GM12878 (cell line): ENCODE measurements at regions not wholly inside any gene's neighbourhood (a gene's known extent, or its start where the extent isn't known, plus 50 kb on each side); places are given as distances from the start of the nearest gene placed in this dataset.

Experiments used
- ATAC-seq: fragments of 200-7000 bp; cut with Tn5 transposase; 3 replicates; pipeline ENCODE4 v1.9.1; 2020; ENCODE audit warnings: mild to moderate bottlenecking, moderate library complexity
- BruUV-seq: library from RNA; stranded (reverse); fragments of 400-500 nt; replicated peaks from 2 replicates; lab custom pipeline; 2021; lab: Mats Ljungman, UMichigan
- CTCF ChIA-PET: fragments of 300-600 bp; sonication (Branson Sonifier 250); formaldehyde crosslinking; extraction: SDS; loops from one replicate; lab custom pipeline; 2021; ENCODE audit warnings: inconsistent platforms; lab: Yijun Ruan, JAX
- POLR2A ChIA-PET: fragments of 350-600 bp; formaldehyde crosslinking; extraction: SDS; loops from one replicate; lab custom pipeline; 2021; ENCODE audit warnings: inconsistent platforms; lab: Charles Lee
- RAD21 ChIA-PET: fragments of 300-600 bp; sonication (Branson Sonifier 250); formaldehyde crosslinking; loops from one replicate; lab custom pipeline; 2023; ENCODE audit warnings: antibody characterized with exemption; ENCODE audit not compliant: unreplicated experiment; lab: Charles Lee
- SMC1A ChIA-PET: fragments of 300-600 bp; sonication (Branson Sonifier 250); formaldehyde crosslinking; loops from one replicate; lab custom pipeline; 2023; ENCODE audit not compliant: unreplicated experiment, uncharacterized antibody; lab: Charles Lee
- DNase-seq: peaks from one replicate; pipeline ENCODE4 v3.0.0-alpha.2; 2011; ENCODE audit warnings: low read depth, low spot score
- FAIRE-seq: peaks from 3 replicates; lab custom pipeline; 2011; peaks lifted over from hg19 to GRCh38; lab: Jason Lieb, UNC
- H2AFZ ChIP-seq: 2 replicates; pipeline ENCODE4 v1.6.0; 2011; ENCODE audit warnings: low read depth, low read length, control low read depth; ENCODE audit not compliant: control insufficient read depth
- H3K27ac ChIP-seq: 2 replicates; pipeline ENCODE4 v1.5.1; 2011; ENCODE audit warnings: control low read depth; ENCODE audit not compliant: control insufficient read depth, insufficient read depth
- H3K27me3 ChIP-seq, 2 experiments: replicated peaks in 1 of 2; 2 replicates each; pipeline versions ENCODE4 v1.6.0 to v1.6.1; 2011; ENCODE audit warnings: low read length in 1 of 2; ENCODE audit not compliant: control insufficient read depth in 2 of 2, insufficient read depth in 2 of 2
- H3K36me3 ChIP-seq, 2 experiments: 2 replicates each; pipeline ENCODE4 v1.5.1; 2011; ENCODE audit warnings: low read length in 1 of 2; ENCODE audit not compliant: control insufficient read depth in 2 of 2, insufficient read depth in 2 of 2
- H3K4me1 ChIP-seq: 2 replicates; pipeline ENCODE4 v1.6.1; 2011; ENCODE audit warnings: mild to moderate bottlenecking, low read length, moderate library complexity, mixed read lengths; ENCODE audit not compliant: control insufficient read depth, insufficient read depth
- H3K4me2 ChIP-seq: 2 replicates; pipeline ENCODE4 v1.6.0; 2011; ENCODE audit warnings: control low read depth; ENCODE audit not compliant: control insufficient read depth, insufficient read depth
- H3K4me3 ChIP-seq: fragments of 200-600 bp; sonication (generic); 2 replicates; pipeline ENCODE4 v1.5.1; 2016
- H3K79me2 ChIP-seq: 2 replicates; pipeline ENCODE4 v1.6.0; 2011; ENCODE audit warnings: low read length; ENCODE audit not compliant: control insufficient read depth, insufficient read depth
- H3K9ac ChIP-seq: 2 replicates; pipeline ENCODE4 v1.8.0; 2011; ENCODE audit warnings: low read length, control low read depth, mixed read lengths; ENCODE audit not compliant: control insufficient read depth, insufficient read depth
- H3K9me3 ChIP-seq: replicated peaks from 3 replicates; pipeline ENCODE4 v1.5.1; 2011; ENCODE audit warnings: mild to moderate bottlenecking, low read length; ENCODE audit not compliant: control insufficient read depth, insufficient read depth
- H4K20me1 ChIP-seq: 2 replicates; pipeline ENCODE4 v1.6.0; 2011; ENCODE audit not compliant: control insufficient read depth, insufficient read depth
- ASH2L ChIP-seq: fragments of 300-600, 200-600 bp; sonication (generic); IDR thresholded peaks from 2 replicates; pipeline ENCODE4 v1.6.1; 2017; ENCODE audit warnings: low read depth, mild to moderate bottlenecking, borderline replicate concordance
- BACH1 ChIP-seq: fragments of 450-650 bp; IDR thresholded peaks from 2 replicates; pipeline ENCODE4 v1.6.1; 2017; ENCODE audit warnings: mild to moderate bottlenecking, borderline replicate concordance
- BCLAF1 ChIP-seq: fragments of 450-650 bp; IDR thresholded peaks from 2 replicates; pipeline ENCODE4 v1.6.1; 2017; ENCODE audit warnings: antibody characterized with exemption, mild to moderate bottlenecking, moderate library complexity
- BRCA1 ChIP-seq: IDR thresholded peaks from 2 replicates; pipeline ENCODE4 v1.6.1; 2011; ENCODE audit warnings: low read depth, low read length, improper control_type of control experiment
- EP300 ChIP-seq, 2 experiments: fragments of 150-350 bp in 1 of 2; IDR thresholded peaks; 2 replicates each; pipeline ENCODE4 v1.6.1; 2011 to 2012; ENCODE audit warnings: low read depth in 2 of 2, low read length in 2 of 2, borderline replicate concordance in 1 of 2, improper control_type of control experiment in 1 of 2, inconsistent platforms in 1 of 2; ENCODE audit not compliant: control insufficient read depth in 1 of 2
- EZH2 ChIP-seq: IDR thresholded peaks from 2 replicates; pipeline ENCODE4 v1.6.1; 2012; ENCODE audit warnings: low read depth, mild to moderate bottlenecking, control low read depth, inconsistent platforms, low read length, borderline replicate concordance; ENCODE audit not compliant: control insufficient read depth
- IRF5 ChIP-seq: fragments of 450-650 bp; IDR thresholded peaks from 2 replicates; pipeline ENCODE4 v1.6.1; 2017; ENCODE audit warnings: borderline replicate concordance
- NFIC ChIP-seq: IDR thresholded peaks from 2 replicates; pipeline ENCODE4 v1.6.1; 2012; ENCODE audit warnings: low read depth, mild to moderate bottlenecking, inconsistent platforms, low read length, moderate library complexity
- NFYB ChIP-seq: IDR thresholded peaks from 2 replicates; pipeline ENCODE4 v1.6.1; 2011; ENCODE audit warnings: low read depth, mild to moderate bottlenecking, low read length, improper control_type of control experiment, moderate library complexity; ENCODE audit not compliant: insufficient read depth
- RAD21 ChIP-seq: IDR thresholded peaks from 2 replicates; pipeline ENCODE4 v1.6.1; 2011; ENCODE audit warnings: mild to moderate bottlenecking, low read depth, low read length, moderate library complexity; ENCODE audit not compliant: insufficient read depth
- SKIL ChIP-seq: fragments of 450-650 bp; IDR thresholded peaks from 2 replicates; pipeline ENCODE4 v1.6.1; 2017; ENCODE audit warnings: mild to moderate bottlenecking, low read depth, inconsistent platforms; ENCODE audit not compliant: poor library complexity, severe bottlenecking
- SMAD5 ChIP-seq: IDR thresholded peaks from 2 replicates; pipeline ENCODE4 v1.6.1; 2016; ENCODE audit warnings: antibody characterized with exemption, low read depth
- SP1 ChIP-seq: IDR thresholded peaks from one replicate; pipeline ENCODE4 v1.6.1; 2011; ENCODE audit warnings: low read depth, low read length
- TCF12 ChIP-seq: IDR thresholded peaks from 2 replicates; pipeline ENCODE4 v1.6.1; 2011; ENCODE audit warnings: low read depth, mild to moderate bottlenecking, low read length
- TCF7 ChIP-seq: IDR thresholded peaks from 2 replicates; pipeline ENCODE4 v1.6.1; 2014; ENCODE audit warnings: antibody characterized with exemption, borderline replicate concordance
- ZBED1 ChIP-seq: IDR thresholded peaks from 2 replicates; pipeline ENCODE4 v1.6.1; 2016; ENCODE audit warnings: borderline replicate concordance
- ZZZ3 ChIP-seq: IDR thresholded peaks from 2 replicates; pipeline ENCODE4 v1.6.1; 2011; ENCODE audit warnings: low read depth; ENCODE audit not compliant: control insufficient read depth, insufficient read length
- WGBS: methylation state at CpG from one replicate; pipeline ENCODE4 v1.1.6; 2016; ENCODE audit warnings: low lambda C conversion rate; ENCODE audit not compliant: insufficient replicate concordance, insufficient coverage; ENCODE audit errors: missing lambda C conversion rate; 5-methylcytosine and 5-hydroxymethylcytosine counted together
- in situ Hi-C: fragments of 300-500 bp; cut with MboI; formaldehyde crosslinking; loops from 9 replicates; pipeline ENCODE4 v1.14.3; 2018; ENCODE audit warnings: mixed read lengths
- intact Hi-C: fragments of 100-400 bp; cut with micrococcal nuclease; formaldehyde crosslinking; loops from one replicate; pipeline ENCODE4 v1.14.2; 2022; ENCODE audit not compliant: unreplicated experiment

GRCh38 chr6:79396625-79397024 is 140.6 kb downstream of the LCA5 start:
- intact Hi-C loops (no loop called here), in situ Hi-C loops (no loop called here)
- Histone ChIP-seq H3K79me2 (no peaks in the 10 kb centered on the region), H3K4me1 (no peaks in the 10 kb centered on the region), H2AFZ (no peak overlapping the region), H3K9me3 (no peaks in the 10 kb centered on the region), H4K20me1 (no peaks in the 10 kb centered on the region), H3K27ac (no peak overlapping the region), H3K27me3 (no peaks in the 10 kb centered on the region), H3K9ac (no peak overlapping the region), H3K36me3 (no peaks in the 10 kb centered on the region), H3K4me3 (no peak overlapping the region), H3K4me2 (no peak overlapping the region)
- CTCF ChIA-PET: no interaction called here
- WGBS: 12% methylated on average over 2 of the region's 2 CpGs
- no peak for ATAC-seq
- BruUV-seq: no TSS peak
- RAD21 ChIA-PET: no interaction called here
- no peak for DNase-seq
- SMC1A ChIA-PET: no interaction called here
- POLR2A ChIA-PET: no interaction called here
- no peak for FAIRE-seq
- TF ChIP-seq NFIC (no peak), NFYB (no peak), ZBED1 (no peak), EP300 (IDR thresholded peaks at IDR 0.05; ENCODE audit: borderline replicate concordance in 1 of 2, control insufficient read depth in 1 of 2, low read depth in 2 of 2, low read length in 2 of 2) (no peak), BACH1 (no peak), ASH2L (no peak), BRCA1 (no peak), RAD21 (no peak), TCF12 (no peak), SKIL (no peak), TCF7 (no peak), ZZZ3 (no peak), IRF5 (no peak), BCLAF1 (no peak), SP1 (no peak), EZH2 (no peak), SMAD5 (no peak)
